ENCODE measurements at regions not wholly inside any gene's neighbourhood (a gene's known extent, or its start where the extent isn't known, plus 50 kb on each side); places are given as distances from the start of the nearest gene placed in this dataset.

DNA sequence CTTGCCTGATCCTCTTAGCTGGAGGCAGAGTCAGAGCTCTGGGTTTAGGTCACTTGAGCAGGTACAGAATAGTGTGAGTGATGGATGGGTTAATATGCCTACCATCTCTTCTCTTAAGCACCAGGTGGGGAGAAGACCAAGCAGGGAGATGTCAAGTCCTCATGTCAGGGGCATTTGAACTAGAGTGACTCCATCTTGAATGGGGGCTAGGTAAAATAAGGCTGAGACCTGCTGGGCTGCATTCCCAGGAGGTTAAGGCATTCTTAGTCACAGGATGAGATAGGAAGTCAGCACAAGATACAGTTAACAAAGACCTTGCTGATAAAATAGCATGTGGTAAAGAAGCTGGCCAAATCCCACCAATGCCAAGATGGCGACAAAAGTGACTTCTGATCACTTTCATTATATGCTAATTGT is 77.4 kb upstream of the BTG3 start:
- TF ChIP-seq ZBTB49 (CRISPR knock-in tag; IDR thresholded peaks at IDR 0.05; ENCODE audit: borderline replicate concordance) (no peak), HDAC6 (IDR thresholded peaks at IDR 0.05; ENCODE audit: low read depth, low read length) (no peak), NR2C2 (CRISPR knock-in tag; IDR thresholded peaks at IDR 0.05; ENCODE audit: borderline replicate concordance) (no peak), ZNF224 (CRISPR knock-in tag; IDR thresholded peaks at IDR 0.05) (no peak), TAF1 (CRISPR knock-in tag; IDR thresholded peaks at IDR 0.05) (no peak), ZFX (CRISPR knock-in tag; IDR thresholded peaks at IDR 0.05; ENCODE audit: low read depth) (no peak), U2AF2 (IDR thresholded peaks at IDR 0.05; ENCODE audit: low read depth, low read length) (no peak), RNF2 (conservative IDR thresholded peaks at IDR 0.05; ENCODE audit: low read depth) (no peak), ESRRA (CRISPR knock-in tag; IDR thresholded peaks at IDR 0.05; ENCODE audit: low read depth) (no peak), EED (CRISPR knock-in tag; IDR thresholded peaks at IDR 0.05) (no peak), ZZZ3 (CRISPR knock-in tag; IDR thresholded peaks at IDR 0.05; ENCODE audit: borderline replicate concordance) (no peak)
